ENCODE measurements at regions not wholly inside any gene's neighbourhood (a gene's known extent, or its start where the extent isn't known, plus 50 kb on each side); places are given as distances from the start of the nearest gene placed in this dataset.
"Not testable (repeated sequence)": the region's sequence is repeated elsewhere in the genome, so short reads cannot be mapped to it uniquely, and the experiment has no call there.

DNA sequence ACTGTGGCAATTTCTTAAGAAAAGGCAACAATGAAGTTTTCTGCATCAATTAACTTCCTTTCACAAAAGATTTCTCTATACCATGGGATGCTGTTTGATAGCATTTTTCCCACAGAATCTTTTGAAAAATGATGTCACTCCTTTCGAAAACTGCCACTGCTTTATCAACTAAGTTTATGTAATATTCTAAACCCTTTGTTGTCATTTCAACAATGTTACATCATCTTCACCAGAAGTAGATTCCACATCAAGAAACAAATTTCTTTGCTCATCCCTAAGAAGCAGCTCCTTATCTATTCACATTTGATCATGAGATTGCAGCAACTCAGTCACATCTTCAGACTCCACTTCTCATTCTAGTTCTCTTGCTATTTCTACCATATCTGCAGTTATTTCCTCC, 116.1 kb upstream of the KCND3 start:
- DNase-seq, result no peak

DNA sequence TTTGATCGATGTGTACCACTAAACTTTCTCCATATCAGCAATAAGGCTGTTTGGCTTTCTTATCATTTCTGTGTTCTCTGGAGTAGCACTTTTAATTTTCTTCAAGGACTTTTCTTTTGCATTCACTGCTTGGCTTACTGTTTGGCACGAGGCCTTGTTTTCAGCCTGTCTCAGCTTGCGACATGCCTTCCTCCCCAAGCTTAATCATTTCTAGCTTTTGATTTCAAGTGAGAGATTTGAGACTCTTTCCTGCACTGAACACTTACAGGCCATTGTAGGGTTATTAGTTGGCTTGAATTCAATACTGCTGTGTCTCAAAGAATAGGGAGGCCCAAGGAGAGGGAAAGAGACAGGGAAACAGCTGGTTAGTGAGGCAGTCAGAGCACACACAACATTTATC, 120.6 kb upstream of the KCND3 start:
- no peak for DNase-seq

- DNase-seq, result no peak
These were observed 122.3 kb upstream of the KCND3 start for GRCh38 chr1:112111734-112112133.

- peak in 1 of 2 experiments; percentile 26 for DNase-seq
These were observed 125.1 kb upstream of the KCND3 start for GRCh38 chr1:112114540-112114939.

DNA sequence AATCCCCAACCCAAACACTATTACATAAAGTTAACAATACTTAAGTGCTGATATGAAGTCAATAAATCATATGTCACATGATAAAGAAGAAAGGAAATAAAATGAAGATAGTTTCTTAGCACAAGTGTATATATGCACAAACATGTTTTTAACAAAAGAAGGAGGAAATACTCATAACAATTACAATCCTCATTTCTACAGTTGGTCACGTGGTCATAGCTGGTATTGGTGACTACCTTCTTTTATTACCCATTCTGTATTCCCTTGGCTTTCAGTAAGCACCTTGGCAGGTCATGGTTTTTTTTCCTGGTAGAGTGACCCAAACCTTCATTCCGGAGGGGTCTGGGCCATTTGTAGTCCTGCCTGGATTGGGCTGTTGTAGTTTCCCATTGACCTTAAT, 137.1 kb upstream of the KCND3 start:
- DNase-seq, result no peak

DNA sequence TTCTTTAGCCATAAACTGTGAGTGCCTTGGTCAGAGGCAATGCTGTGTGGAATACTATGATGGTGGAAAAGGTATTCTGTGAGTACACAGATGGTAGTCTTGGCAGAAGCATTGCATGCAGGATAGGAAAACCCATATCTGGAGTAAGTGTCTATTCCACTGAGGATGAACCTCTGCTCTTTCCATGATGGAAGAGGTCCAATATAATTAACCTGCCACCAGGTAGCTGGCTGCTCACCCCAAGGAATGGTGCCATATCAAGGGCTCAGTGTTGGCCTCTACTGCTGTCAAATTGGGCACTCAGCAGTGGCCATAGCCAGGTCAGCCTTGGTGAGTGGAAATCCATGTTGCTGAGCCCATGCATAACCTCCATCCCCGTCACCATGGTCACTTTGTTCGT, 138.1 kb upstream of the KCND3 start:
- not testable (repeated sequence) for DNase-seq

- no peak for DNase-seq
These were observed 144.0 kb upstream of the KCND3 start for GRCh38 chr1:112133487-112133886.

DNA sequence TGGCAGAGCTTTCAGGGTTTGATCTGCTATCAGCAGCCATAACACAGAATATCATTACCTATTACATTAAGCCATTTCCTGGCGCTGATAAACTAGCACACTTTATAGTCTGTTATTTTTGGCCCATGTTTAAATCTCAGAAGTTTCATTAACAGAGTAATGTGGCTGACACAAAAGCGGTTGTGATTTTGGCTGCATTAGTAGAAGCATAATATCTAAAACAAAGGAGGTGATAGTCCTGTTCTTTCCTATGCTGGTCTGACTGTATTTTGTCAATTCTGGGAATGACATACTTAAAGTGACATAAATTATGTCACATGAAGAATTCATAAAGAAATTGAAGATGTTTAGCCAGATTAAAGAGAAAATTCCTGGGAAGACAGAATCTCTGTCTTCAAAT, 151.3 kb upstream of the KCND3 start:
- no peak for DNase-seq

- DNase-seq, result peak in 1 of 2 experiments; percentile 16
These were observed 151.8 kb upstream of the KCND3 start for GRCh38 chr1:112141301-112141700.

GRCh38 chr1:112141923-112142322, 152.5 kb upstream of the KCND3 start:
- no peak for DNase-seq

- DNase-seq, result peak in 1 of 2 experiments; percentile 6
These were observed 154.5 kb upstream of the KCND3 start for GRCh38 chr1:112143871-112144441.

DNA sequence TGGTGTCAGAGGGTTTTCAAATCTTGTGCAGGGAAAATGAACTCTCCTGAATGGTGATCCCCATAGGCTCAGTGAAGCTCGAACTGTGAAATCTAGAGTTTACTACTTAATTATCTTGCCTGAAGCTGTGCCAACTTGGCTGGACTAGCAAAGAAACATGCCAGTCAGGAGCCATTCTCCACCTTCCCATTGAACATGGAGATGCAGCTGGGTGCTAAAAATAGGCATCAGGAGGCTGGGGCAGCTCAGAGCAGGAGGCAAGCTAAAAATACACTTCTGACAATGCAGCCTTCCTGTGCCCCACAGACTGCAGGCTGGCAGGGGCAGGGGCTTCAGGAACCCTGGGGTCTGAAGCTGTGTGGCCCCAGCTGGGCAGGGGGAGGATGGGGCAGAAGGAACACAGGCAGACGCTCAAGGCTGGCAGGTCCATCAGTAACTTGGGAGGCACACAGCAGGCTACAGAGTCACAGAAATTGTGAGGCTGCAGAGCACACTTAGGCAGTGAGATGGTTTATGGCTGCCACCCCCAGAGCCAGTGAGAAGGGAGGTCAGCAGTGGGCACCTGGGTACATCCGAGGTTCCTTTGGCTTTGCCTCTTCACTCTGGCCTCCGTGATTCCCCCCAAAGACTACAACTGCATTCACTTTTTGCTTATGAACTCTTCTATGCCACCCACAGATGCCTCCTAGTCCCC, 155.4 kb upstream of the KCND3 start:
- no peak for DNase-seq

- DNase-seq, result no peak
These were observed 156.8 kb upstream of the KCND3 start for GRCh38 chr1:112146201-112146715.

DNA sequence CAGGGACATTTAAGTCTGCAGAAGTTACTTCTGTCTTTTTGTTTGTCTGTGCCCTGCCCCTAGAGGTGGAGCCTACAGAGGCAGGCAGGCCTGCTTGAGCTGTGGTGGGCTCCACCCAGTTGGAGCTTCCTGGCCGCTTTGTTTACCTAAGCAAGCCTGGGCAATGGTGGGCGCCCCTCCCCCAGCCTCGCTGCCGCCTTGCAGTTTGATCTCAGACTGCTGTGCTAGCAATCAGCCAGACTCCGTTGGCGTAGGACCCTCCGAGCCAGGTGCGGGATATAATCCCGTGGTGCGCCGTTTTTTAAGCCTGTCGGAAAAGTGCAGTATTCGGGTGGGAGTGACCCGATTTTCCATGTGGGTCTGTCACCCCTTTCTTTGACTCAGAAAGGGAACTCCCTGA, 170.7 kb upstream of the KCND3 start:
- DNase-seq, result not testable (repeated sequence)

- no peak for DNase-seq
These were observed 175.9 kb upstream of the KCND3 start for GRCh38 chr1:112165375-112165774.

GRCh38 chr1:112169517-112169916, 180.0 kb upstream of the KCND3 start:
- no peak for DNase-seq

GRCh38 chr1:112172294-112172882, 182.9 kb upstream of the KCND3 start:
- DNase-seq, result no peak

DNA sequence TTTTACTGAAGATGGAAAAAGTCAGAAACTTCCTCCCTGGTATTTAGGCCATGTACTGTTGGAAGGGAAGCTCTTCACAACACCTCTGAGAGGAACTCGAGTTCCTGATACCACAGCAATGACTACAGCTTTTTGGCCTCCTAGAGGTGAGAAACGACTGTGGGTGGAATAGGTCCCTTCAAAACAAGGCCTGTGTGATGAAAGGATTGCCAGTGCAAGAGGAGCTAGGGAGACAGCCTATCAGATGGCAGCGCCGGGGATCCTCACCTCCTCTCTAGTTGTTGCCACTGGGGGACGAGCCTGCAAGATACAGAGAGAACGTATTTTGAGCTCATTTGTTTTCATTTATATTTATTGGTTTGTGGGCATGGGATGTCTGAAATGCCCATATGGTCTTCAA, 187.8 kb upstream of the KCND3 start:
- DNase-seq, result no peak

DNA sequence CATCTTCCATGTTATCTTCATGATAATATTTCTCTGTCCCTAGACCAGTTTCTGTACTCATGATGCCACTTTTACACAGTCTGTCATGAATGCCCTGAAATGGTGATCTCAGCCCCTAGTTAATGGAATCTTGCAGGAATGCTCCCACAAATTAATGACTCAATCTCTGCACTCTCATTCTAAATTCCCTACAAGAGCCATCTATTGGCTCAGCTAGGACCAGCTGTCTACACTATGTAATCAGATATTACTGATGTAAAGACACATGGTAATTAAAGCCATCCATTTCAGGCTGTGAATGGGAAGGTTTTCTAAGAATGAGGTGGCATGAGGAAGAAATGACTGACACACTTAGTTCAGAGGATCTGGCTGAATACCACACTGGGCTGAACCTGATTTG, 199.1 kb upstream of the KCND3 start:
- no peak for DNase-seq

DNA sequence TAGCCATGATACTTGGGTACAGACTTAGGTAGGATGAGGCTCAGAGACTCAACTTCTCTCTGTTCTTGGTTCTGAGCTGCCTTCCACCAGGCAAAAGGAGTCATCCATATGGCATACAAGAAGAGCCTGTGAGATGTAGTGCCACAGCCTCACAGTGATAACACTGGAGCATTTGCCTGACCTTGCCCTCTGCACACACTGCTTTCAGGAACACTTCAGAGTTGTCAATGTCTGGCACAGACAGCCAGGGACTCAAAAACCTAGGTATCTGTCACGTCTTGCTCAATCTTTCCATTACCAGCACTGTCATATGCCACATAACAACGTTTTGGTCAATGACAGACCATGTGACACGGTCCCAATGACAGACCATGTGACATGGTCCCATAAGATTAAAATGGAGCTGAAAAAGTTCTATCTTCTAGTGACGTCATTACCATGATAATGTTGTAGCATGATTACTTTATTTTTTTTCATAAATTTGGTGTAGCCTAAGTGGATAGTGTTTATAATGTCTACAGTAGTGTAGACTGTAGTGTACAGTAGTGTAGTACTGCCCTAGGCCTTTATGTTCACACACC, 199.9 kb upstream of the CTTNBP2NL start:
- no peak for DNase-seq

DNA sequence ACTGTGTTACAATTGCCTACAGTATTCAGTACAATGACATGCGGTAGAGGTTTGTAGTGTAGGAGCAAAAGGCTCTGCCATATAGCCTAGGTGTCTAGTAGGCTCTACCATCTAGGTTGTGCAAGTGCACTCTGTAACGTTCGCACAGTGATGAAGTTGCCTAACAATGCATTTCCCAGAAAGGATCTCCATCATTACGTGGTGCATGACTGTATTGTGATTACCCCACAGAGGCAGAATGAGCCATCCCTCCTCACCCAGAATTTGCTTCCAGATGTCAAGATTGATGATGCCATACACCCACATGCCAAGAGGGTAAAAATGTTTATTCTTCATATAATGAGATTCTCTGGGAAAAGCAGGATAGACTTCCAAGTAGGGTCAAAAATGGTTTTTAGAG, 199.3 kb upstream of the CTTNBP2NL start:
- no peak for DNase-seq

GRCh38 chr1:112209493-112209892, 186.5 kb upstream of the CTTNBP2NL start:
- DNase-seq, result no peak

DNA sequence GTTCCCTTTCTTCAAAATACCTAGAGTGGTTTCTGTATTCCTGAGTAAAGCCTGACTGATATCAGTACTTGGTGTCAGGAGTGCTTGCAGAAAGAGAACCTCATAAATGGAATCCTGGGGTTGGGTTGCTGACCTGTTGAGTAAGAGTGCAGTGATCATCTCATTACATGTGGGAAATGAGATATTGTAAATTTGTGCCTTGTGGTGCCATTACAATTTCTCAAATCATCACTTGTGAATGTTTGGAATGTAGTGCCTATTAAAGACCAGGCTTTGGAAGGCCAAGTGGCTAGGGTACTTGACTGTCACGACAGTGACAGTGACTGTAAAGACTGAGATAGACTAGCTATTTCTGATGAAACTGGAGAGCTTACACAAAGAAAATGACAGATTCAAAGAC, 176.7 kb upstream of the CTTNBP2NL start:
- DNase-seq, result no peak

GRCh38 chr1:112230232-112230631, 165.8 kb upstream of the CTTNBP2NL start:
- DNase-seq, result no peak

All from NCI-H526 (cell line).